HepG2 (cell line): ENCODE measurements at regions not wholly inside any gene's neighbourhood (a gene's known extent, or its start where the extent isn't known, plus 50 kb on each side); places are given as distances from the start of the nearest gene placed in this dataset.

Experiments
- ATAC-seq: fragments of 200-7000 bp; cut with Tn5 transposase; 3 replicates; pipeline ENCODE4 v1.9.1; 2020; ENCODE audit warnings: mild to moderate bottlenecking, moderate library complexity
- BruUV-seq: library from RNA; stranded (reverse); fragments of 400-500 nt; replicated peaks from 2 replicates; lab custom pipeline; 2021; lab: Mats Ljungman, UMichigan
- CTCF ChIA-PET: fragments of 300-600 bp; formaldehyde crosslinking; extraction: SDS; loops from one replicate; lab custom pipeline; 2021; ENCODE audit warnings: low total read pairs, inconsistent platforms, low intra/inter-chr PET ratio; lab: Yijun Ruan, JAX
- POLR2A ChIA-PET: fragments of 350-600 bp; sonication (Branson Sonifier 250); formaldehyde crosslinking; loops from one replicate; lab custom pipeline; 2020; ENCODE audit warnings: antibody characterized with exemption, inconsistent platforms; lab: Yijun Ruan, JAX
- DNase-seq: peaks from one replicate; pipeline ENCODE4 v3.0.0-alpha.2; 2015; ENCODE audit warnings: low spot score
- FAIRE-seq: peaks from 3 replicates; lab custom pipeline; 2011; peaks lifted over from hg19 to GRCh38; lab: Jason Lieb, UNC
- H2AFZ ChIP-seq: one replicate; pipeline ENCODE4 v1.6.1; 2011; ENCODE audit warnings: low read length, inconsistent platforms
- H3K27ac ChIP-seq: fragments of 300-600 bp; 3 replicates; pipeline ENCODE4 v1.8.0; 2011; ENCODE audit warnings: mixed run types, mild to moderate bottlenecking, mixed read lengths, low read length, inconsistent platforms; ENCODE audit not compliant: insufficient read depth; ENCODE audit errors: extremely low read length
- H3K27me3 ChIP-seq, 2 experiments: fragments of 200-600 bp in 1 of 2; 2 replicates in 1 of 2; 3 replicates in 1 of 2; pipeline versions ENCODE4 v1.6.0 to v1.8.0; 2011; ENCODE audit warnings: low read length in 2 of 2, mild to moderate bottlenecking in 2 of 2, moderate library complexity in 2 of 2, inconsistent platforms in 1 of 2; ENCODE audit not compliant: insufficient read depth in 2 of 2, control insufficient read depth in 1 of 2
- H3K36me3 ChIP-seq, 2 experiments: fragments of 200-600 bp in 1 of 2; replicated peaks in 1 of 2; 2 replicates in 1 of 2; 3 replicates in 1 of 2; pipeline versions ENCODE4 v1.5.1 to v1.8.0; 2011; ENCODE audit warnings: low read length in 2 of 2, inconsistent platforms in 1 of 2; ENCODE audit not compliant: insufficient read depth in 2 of 2, control insufficient read depth in 1 of 2
- H3K4me1 ChIP-seq: 2 replicates; pipeline ENCODE4 v1.5.1; 2012; ENCODE audit warnings: low read length, inconsistent platforms; ENCODE audit not compliant: insufficient read depth
- H3K4me2 ChIP-seq: 2 replicates; pipeline ENCODE4 v1.6.0; 2011; ENCODE audit warnings: low read depth, low read length, inconsistent platforms
- H3K4me3 ChIP-seq, 3 experiments: fragments of 200-600 bp in 1 of 3; sonication (generic), shearing (Covaris generic) in 1 of 3; replicated peaks in 1 of 3; 2 replicates each; pipeline ENCODE4 v1.5.1; 2011 to 2016; ENCODE audit warnings: low read length in 3 of 3, inconsistent platforms in 2 of 3, low read depth in 2 of 3, mild to moderate bottlenecking in 2 of 3, control low read depth in 1 of 3, mixed read lengths in 1 of 3; ENCODE audit not compliant: insufficient read depth in 1 of 3
- H3K79me2 ChIP-seq: one replicate; pipeline ENCODE4 v1.6.1; 2011; ENCODE audit warnings: low read length, inconsistent platforms; ENCODE audit not compliant: insufficient read depth
- H3K9ac ChIP-seq: 2 replicates; pipeline ENCODE4 v1.6.0; 2011; ENCODE audit warnings: mild to moderate bottlenecking, low read depth, low read length, inconsistent platforms; ENCODE audit not compliant: insufficient read depth
- H3K9me3 ChIP-seq: 2 replicates; pipeline ENCODE4 v1.5.1; 2012; ENCODE audit warnings: mild to moderate bottlenecking, low read length
- H4K20me1 ChIP-seq: 2 replicates; pipeline ENCODE4 v1.6.0; 2011; ENCODE audit warnings: inconsistent platforms, mild to moderate bottlenecking, low read length, moderate library complexity; ENCODE audit not compliant: insufficient read depth
- FOSL1 ChIP-seq: sonication (generic); formaldehyde crosslinking; IDR thresholded peaks from 2 replicates; pipeline ENCODE4 v1.9.0; 2021; ENCODE audit warnings: missing genetic modification reagents, borderline replicate concordance
- NFE2L1 ChIP-seq: sonication (generic); formaldehyde crosslinking; IDR thresholded peaks from 2 replicates; pipeline ENCODE4 v1.4.0; 2020; ENCODE audit warnings: missing genetic modification reagents, mild to moderate bottlenecking, borderline replicate concordance
- PHB2 ChIP-seq: fragments of 450-650 bp; IDR thresholded peaks from 2 replicates; pipeline ENCODE4 v1.6.1; 2018; ENCODE audit not compliant: partially characterized antibody
- ZFP1 ChIP-seq: IDR thresholded peaks from 2 replicates; pipeline ENCODE4 v1.6.1; 2016
- ZNF614 ChIP-seq: IDR thresholded peaks from 2 replicates; pipeline ENCODE4 v1.6.1; 2018; ENCODE audit warnings: missing biosample characterization, missing genetic modification reagents, inconsistent platforms, borderline replicate concordance
- ZNF652 ChIP-seq: IDR thresholded peaks from 2 replicates; pipeline ENCODE4 v1.6.1; 2016; ENCODE audit warnings: low read depth, borderline replicate concordance
- WGBS: methylation state at CpG from one replicate; pipeline ENCODE4 v1.1.6; 2017; ENCODE audit warnings: low lambda C conversion rate; 5-methylcytosine and 5-hydroxymethylcytosine counted together
- in situ Hi-C: cut with HindIII; loops from 2 replicates; pipeline ENCODE4 v1.10.0; 2017; ENCODE audit warnings: low pct_unique_long_range_greater_than_20kb; ENCODE audit not compliant: extremely low pct_ligation_motif_present
- intact Hi-C: fragments of 100-400 bp; cut with micrococcal nuclease; formaldehyde crosslinking; loops from one replicate; pipeline ENCODE4 v1.10.0; 2022; ENCODE audit not compliant: unreplicated experiment
- TF ChIP-seq, protein P1 (sequence below): sonication (generic); formaldehyde crosslinking; IDR thresholded peaks from 2 replicates; pipeline ENCODE4 v1.5.0; 2020; ENCODE audit warnings: mild to moderate bottlenecking, low read depth, missing genetic modification reagents, borderline replicate concordance
- TF ChIP-seq, protein P2 (sequence below): sonication (generic); formaldehyde crosslinking; IDR thresholded peaks from 2 replicates; pipeline ENCODE4 v1.4.0; 2020; ENCODE audit warnings: low read depth, missing genetic modification reagents

DNA sequence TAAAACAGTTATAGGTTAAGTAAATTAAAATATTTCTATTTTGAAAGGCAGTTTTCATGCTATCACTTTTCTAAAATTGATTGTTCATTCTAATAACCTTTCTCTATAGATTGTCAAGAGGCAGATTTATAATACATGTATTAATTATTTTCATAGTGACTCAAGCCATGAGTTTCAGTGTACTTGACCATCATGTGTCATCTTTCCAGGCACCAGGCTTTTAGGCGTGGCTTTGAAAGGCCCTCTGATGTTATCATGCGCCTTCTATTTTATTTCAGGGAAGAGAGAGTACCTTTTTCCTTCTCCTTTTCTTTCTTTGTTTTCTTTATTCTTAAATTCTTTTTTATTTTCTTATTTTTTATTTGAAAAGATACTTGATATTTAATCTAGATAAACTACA lies 128.3 kb upstream of the ETAA1 start:
- Histone ChIP-seq H3K79me2 (no peaks in the 10 kb centered on the region), H3K27me3 (no peaks in the 10 kb centered on the region), H3K4me2 (no peak overlapping the region), H3K9me3 (no peaks in the 10 kb centered on the region), H2AFZ (no peak overlapping the region), H4K20me1 (no peaks in the 10 kb centered on the region), H3K27ac (no peak overlapping the region), H3K4me3 (no peak overlapping the region), H3K36me3 (no peaks in the 10 kb centered on the region), H3K9ac (no peak overlapping the region), H3K4me1 (no peaks in the 10 kb centered on the region)
- TF ChIP-seq PHB2 (no peak), ZFP1 (CRISPR knock-in tag) (no peak), NFE2L1 (CRISPR knock-in tag) (no peak), ZNF652 (CRISPR knock-in tag) (no peak), ZNF614 (CRISPR knock-in tag) (no peak), FOSL1 (CRISPR knock-in tag) (no peak)
- TF ChIP-seq, protein P1, sequence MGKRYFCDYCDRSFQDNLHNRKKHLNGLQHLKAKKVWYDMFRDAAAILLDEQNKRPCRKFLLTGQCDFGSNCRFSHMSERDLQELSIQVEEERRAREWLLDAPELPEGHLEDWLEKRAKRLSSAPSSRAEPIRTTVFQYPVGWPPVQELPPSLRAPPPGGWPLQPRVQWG (CRISPR knock-in tag) = no peak
- TF ChIP-seq, protein P2, sequence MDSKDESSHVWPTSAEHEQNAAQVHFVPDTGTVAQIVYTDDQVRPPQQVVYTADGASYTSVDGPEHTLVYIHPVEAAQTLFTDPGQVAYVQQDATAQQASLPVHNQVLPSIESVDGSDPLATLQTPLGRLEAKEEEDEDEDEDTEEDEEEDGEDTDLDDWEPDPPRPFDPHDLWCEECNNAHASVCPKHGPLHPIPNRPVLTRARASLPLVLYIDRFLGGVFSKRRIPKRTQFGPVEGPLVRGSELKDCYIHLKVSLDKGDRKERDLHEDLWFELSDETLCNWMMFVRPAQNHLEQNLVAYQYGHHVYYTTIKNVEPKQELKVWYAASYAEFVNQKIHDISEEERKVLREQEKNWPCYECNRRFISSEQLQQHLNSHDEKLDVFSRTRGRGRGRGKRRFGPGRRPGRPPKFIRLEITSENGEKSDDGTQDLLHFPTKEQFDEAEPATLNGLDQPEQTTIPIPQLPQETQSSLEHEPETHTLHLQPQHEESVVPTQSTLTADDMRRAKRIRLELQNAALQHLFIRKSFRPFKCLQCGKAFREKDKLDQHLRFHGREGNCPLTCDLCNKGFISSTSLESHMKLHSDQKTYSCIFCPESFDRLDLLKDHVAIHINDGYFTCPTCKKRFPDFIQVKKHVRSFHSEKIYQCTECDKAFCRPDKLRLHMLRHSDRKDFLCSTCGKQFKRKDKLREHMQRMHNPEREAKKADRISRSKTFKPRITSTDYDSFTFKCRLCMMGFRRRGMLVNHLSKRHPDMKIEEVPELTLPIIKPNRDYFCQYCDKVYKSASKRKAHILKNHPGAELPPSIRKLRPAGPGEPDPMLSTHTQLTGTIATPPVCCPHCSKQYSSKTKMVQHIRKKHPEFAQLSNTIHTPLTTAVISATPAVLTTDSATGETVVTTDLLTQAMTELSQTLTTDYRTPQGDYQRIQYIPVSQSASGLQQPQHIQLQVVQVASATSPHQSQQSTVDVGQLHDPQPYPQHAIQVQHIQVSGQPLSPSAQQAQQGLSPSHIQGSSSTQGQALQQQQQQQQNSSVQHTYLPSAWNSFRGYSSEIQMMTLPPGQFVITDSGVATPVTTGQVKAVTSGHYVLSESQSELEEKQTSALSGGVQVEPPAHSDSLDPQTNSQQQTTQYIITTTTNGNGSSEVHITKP = no peak
- no TSS peak for BruUV-seq
- FAIRE-seq (no peak), ATAC-seq (no peak), DNase-seq (no peak)
- CTCF ChIA-PET = no interaction called here
- POLR2A ChIA-PET = no interaction called here
- in situ Hi-C loops = no loop called here
- intact Hi-C loops = no loop called here
- WGBS = 61% methylated on average over 2 of the region's 2 CpGs
